ENCODE measurements at regions not wholly inside any gene's neighbourhood (a gene's known extent, or its start where the extent isn't known, plus 50 kb on each side); places are given as distances from the start of the nearest gene placed in this dataset.

- Histone ChIP-seq H3K27me3 (no peaks in the 10 kb centered on the region), H3K9me3 (no peaks in the 10 kb centered on the region), H3K4me3 (no peak overlapping the region), H3K36me3 (no peaks in the 10 kb centered on the region), H3K4me1 (no peaks in the 10 kb centered on the region), H3K27ac (no peak overlapping the region)
- DNase-seq: no peak
- intact Hi-C loops (cut with DNase I; ENCODE audit: low total_unique reads): no loop called here
- WGBS, 5 donors: 58 to 65% (median 61%) methylated on average over 5 of the region's 5 CpGs
- TF ChIP-seq POLR2AphosphoS5 (IDR thresholded peaks at IDR 0.05): no peak
- no peak for TF ChIP-seq CTCF (IDR thresholded peaks at IDR 0.05)
Observed at GRCh38 chr3:76866729-76867408, 173.0 kb upstream of the ROBO2 start.

GRCh38 chr3:76869726-76870384 is 170.0 kb upstream of the ROBO2 start:
- 51 to 64% (median 62%) methylated on average over 3 of the region's 3 CpGs for WGBS, 5 donors
- no peak for DNase-seq
- intact Hi-C loops (cut with DNase I; ENCODE audit: low total_unique reads): no loop called here
- TF ChIP-seq POLR2A (IDR thresholded peaks at IDR 0.05) (no peak), CTCF (IDR thresholded peaks at IDR 0.05) (no peak), EP300 (IDR thresholded peaks at IDR 0.05) (no peak)
- Histone ChIP-seq H3K4me3 (no peak overlapping the region), H3K36me3 (no peaks in the 10 kb centered on the region), H3K9me3 (peaks cover 0 to under 1% (median 0%) of the 10 kb centered on the region in 4 donors), H3K27ac (no peak overlapping the region), H3K4me1 (peaks cover 0 to 7% (median 0%) of the 10 kb centered on the region in 4 donors), H3K27me3 (no peaks in the 10 kb centered on the region)

GRCh38 chr3:76871655-76872054 is 168.2 kb upstream of the ROBO2 start:
- Histone ChIP-seq H3K4me3 (no peak overlapping the region), H3K4me1 (peaks cover 0 to 7% (median 0%) of the 10 kb centered on the region in 4 donors), H3K27ac (no peak overlapping the region), H3K9me3 (peaks cover 0 to 6% (median 0%) of the 10 kb centered on the region in 4 donors), H3K27me3 (no peaks in the 10 kb centered on the region), H3K36me3 (no peaks in the 10 kb centered on the region)
- intact Hi-C loops (cut with DNase I; ENCODE audit: low total_unique reads): no loop called here
- DNase-seq: no peak
- TF ChIP-seq CTCF (IDR thresholded peaks at IDR 0.05): no peak
- no peak for TF ChIP-seq POLR2AphosphoS5 (IDR thresholded peaks at IDR 0.05)
- no peak for TF ChIP-seq POLR2A (IDR thresholded peaks at IDR 0.05)
- no peak for TF ChIP-seq EP300 (IDR thresholded peaks at IDR 0.05)
- 91 to 98% (median 95%) methylated on average over 1 of the region's 1 CpG for WGBS, 5 donors

GRCh38 chr3:76872999-76873398 is 166.9 kb upstream of the ROBO2 start:
- H3K27ac ChIP-seq: no peak overlapping the region
- DNase-seq: peak in 1 of 2 donors; percentile 12
- H3K4me1 ChIP-seq: peaks cover 0 to 7% (median 0%) of the 10 kb centered on the region in 4 donors
- no peaks in the 10 kb centered on the region for H3K36me3 ChIP-seq
- H3K27me3 ChIP-seq: no peaks in the 10 kb centered on the region
- intact Hi-C loops (cut with DNase I; ENCODE audit: low total_unique reads): no loop called here
- H3K4me3 ChIP-seq: no peak overlapping the region
- 12 to 36% (median 22%) methylated on average over 1 of the region's 1 CpG for WGBS, 5 donors
- TF ChIP-seq POLR2A (IDR thresholded peaks at IDR 0.05) (no peak), CTCF (IDR thresholded peaks at IDR 0.05) (no peak), POLR2AphosphoS5 (IDR thresholded peaks at IDR 0.05) (no peak), EP300 (IDR thresholded peaks at IDR 0.05) (no peak)
- H3K9me3 ChIP-seq: peaks cover 0 to 6% (median 0%) of the 10 kb centered on the region in 4 donors

All from stomach (tissue), 8 donors.